GM12864 (cell line): ENCODE measurements at regions not wholly inside any gene's neighbourhood (a gene's known extent, or its start where the extent isn't known, plus 50 kb on each side); places are given as distances from the start of the nearest gene placed in this dataset.
A peak's percentile ranks its signal among the peaks of the same experiment; 100 is the strongest.

Experiments used
- DNase-seq: peaks from one replicate; pipeline ENCODE4 v3.0.0-alpha.2; 2011; ENCODE audit warnings: low read depth
- H3K4me3 ChIP-seq: 2 replicates; pipeline ENCODE4 v1.5.1; 2011; ENCODE audit warnings: mild to moderate bottlenecking, low read depth, low read length, control low read depth
- TF ChIP-seq, protein P1 (sequence below): IDR thresholded peaks from 2 replicates; pipeline ENCODE4 v1.5.1; 2011; ENCODE audit warnings: low read depth, mild to moderate bottlenecking, moderate library complexity, low read length, control low read depth, inconsistent platforms; ENCODE audit errors: missing control alignments

GRCh38 chrX:43316146-43316545, 340.0 kb upstream of the MAOA start:
- TF ChIP-seq, protein P1, sequence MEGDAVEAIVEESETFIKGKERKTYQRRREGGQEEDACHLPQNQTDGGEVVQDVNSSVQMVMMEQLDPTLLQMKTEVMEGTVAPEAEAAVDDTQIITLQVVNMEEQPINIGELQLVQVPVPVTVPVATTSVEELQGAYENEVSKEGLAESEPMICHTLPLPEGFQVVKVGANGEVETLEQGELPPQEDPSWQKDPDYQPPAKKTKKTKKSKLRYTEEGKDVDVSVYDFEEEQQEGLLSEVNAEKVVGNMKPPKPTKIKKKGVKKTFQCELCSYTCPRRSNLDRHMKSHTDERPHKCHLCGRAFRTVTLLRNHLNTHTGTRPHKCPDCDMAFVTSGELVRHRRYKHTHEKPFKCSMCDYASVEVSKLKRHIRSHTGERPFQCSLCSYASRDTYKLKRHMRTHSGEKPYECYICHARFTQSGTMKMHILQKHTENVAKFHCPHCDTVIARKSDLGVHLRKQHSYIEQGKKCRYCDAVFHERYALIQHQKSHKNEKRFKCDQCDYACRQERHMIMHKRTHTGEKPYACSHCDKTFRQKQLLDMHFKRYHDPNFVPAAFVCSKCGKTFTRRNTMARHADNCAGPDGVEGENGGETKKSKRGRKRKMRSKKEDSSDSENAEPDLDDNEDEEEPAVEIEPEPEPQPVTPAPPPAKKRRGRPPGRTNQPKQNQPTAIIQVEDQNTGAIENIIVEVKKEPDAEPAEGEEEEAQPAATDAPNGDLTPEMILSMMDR: no peak
- H3K4me3 ChIP-seq: no peak overlapping the region
- DNase-seq: no peak

DNA sequence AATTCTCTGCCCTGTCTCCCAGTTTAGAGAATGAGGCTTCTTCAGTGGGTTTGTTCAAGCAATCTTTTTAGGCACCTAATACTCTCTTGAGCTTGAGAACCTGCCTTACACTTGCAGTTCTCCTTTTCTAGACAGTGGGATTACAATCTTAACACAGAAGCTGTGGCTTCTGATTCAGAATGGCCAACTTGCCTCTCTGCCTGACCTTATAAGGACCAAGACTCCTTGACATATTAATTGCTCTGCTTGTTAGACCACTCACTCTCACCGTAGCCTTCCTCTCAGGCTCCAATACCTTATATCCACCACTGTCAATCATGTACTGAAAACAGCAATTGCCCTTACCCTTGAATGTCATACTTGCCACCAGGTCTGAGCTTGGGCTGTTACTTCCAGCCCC, 338.7 kb upstream of the MAOA start:
- no peak for DNase-seq

DNA sequence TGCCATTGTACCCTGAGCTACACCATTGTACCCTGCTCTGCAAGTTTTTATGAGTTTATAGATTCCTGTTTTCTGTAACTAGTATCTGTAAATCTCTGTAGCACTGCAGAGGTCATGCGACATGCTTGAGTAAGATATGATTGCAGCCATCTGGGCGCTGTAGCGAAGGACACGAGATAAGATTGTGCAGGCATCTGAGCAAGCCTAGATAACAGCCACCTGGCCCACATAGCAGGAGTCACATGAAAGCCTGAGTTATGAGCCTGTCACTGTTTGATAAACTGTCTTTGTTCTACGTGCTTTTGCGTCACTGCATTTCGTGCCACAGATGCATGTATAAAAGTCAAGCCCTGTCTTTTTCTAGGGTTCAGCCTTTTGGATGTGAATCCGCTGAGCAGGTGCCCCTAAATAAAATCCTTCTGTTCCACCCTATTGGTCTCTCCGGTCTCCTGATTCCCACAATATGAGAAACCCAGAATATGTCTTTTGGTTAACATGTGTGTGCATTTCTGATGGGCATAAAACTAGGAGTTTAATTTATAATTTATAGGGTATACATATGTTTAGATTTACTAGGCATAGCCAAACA, 327.6 kb upstream of the MAOA start:
- TF ChIP-seq, protein P1: no peak
- H3K4me3 ChIP-seq: no peak overlapping the region
- no peak for DNase-seq

More for the DNA sequence above, 338.7 kb upstream of the MAOA start:
- TF ChIP-seq, protein P1: no peak
- no peak overlapping the region for H3K4me3 ChIP-seq

DNA sequence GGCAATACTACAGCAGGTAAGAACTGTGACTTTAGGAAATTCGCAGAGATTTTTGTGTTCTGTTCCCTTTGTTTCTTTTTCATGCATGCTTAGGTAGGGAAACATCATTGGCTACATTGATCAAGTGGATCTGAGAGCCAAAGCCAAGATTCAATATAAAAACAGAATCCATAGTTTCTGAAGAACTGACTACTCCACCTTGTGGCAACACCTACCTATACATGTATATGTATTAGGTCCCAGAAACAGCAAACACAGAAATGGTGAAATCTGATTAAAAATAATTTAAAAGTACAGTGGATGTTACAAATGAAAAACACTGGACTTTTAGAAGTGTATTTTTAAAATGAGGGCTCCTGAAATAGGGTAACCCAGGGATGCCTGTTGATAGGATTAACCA, 322.6 kb upstream of the MAOA start:
- DNase-seq: no peak
- TF ChIP-seq, protein P1: no peak

GRCh38 chrX:43345166-43345565, 310.9 kb upstream of the MAOA start:
- no peak for DNase-seq
- no peak overlapping the region for H3K4me3 ChIP-seq
- TF ChIP-seq, protein P1: no peak

More for the DNA sequence above, 322.6 kb upstream of the MAOA start:
- H3K4me3 ChIP-seq: no peak overlapping the region

DNA sequence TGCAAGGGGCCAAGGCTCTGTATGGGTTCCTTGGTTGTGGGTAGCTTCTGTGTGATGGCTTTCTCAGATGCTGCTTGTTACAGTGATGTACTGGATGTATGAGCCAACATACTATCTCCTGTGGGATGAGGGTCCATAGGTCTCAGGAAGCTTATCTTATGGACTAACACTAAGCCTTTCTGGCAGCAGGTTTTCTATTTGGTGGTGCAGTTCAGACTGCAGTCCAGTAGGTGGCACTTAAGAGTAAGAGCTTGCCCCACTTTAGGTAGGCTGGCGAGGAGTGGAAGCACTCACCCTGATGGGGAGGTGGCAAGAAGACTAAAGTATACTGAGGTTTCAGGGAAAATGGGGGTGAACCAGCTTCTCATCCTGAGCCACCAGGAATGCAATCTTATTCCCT, 306.7 kb upstream of the MAOA start:
- peak; percentile 22 for DNase-seq
- H3K4me3 ChIP-seq: no peak overlapping the region
- TF ChIP-seq, protein P1: peak; percentile 73

DNA sequence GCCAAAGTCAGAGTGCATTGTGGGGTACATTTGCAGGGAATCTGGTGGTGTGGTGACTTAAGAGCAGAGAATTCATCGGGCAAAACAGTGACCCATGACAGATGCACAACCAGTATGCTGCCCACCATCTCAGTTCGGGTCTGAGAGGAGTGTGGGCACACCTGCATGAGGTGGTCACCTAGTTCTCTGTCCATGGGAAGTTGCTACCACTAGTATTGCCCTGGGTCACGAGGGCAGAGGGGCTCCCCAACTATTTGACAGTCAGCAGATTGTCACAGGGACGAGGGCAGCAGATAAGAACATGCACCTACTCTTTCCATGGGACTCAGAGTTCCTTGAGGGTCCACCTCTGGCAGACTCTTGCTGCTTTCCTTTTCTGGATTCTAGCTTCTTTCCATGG, 305.2 kb upstream of the MAOA start:
- TF ChIP-seq, protein P1: no peak
- H3K4me3 ChIP-seq: no peak overlapping the region
- no peak for DNase-seq
